ENCODE measurements at regions not wholly inside any gene's neighbourhood (a gene's known extent, or its start where the extent isn't known, plus 50 kb on each side); places are given as distances from the start of the nearest gene placed in this dataset.

GRCh38 chr10:88091490-88092061, 228.2 kb downstream of the PTEN start:
- H2AFZ ChIP-seq: no peak overlapping the region
- no peak for DNase-seq

GRCh38 chr10:88092265-88092664, 228.8 kb downstream of the PTEN start:
- Histone ChIP-seq H3F3A (ENCODE audit: insufficient read depth) (peaks cover 9% of the 10 kb centered on the region; the same call in 1 of the 2 replicates), H3K9me2 (ENCODE audit: insufficient read depth) (no peaks in the 10 kb centered on the region), H2AFZ (no peak overlapping the region), H3K27ac (no peak overlapping the region), H3K4me3 (no peak overlapping the region), H3K79me2 (ENCODE audit: insufficient read depth) (no peaks in the 10 kb centered on the region), H3K27me3 (replicated peaks; ENCODE audit: insufficient read depth) (no peaks in the 10 kb centered on the region), H3K4me2 (ENCODE audit: unreplicated experiment) (no peak overlapping the region), H3K36me3 (ENCODE audit: low read depth) (no peaks in the 10 kb centered on the region), H3K4me1 (ENCODE audit: insufficient read depth) (no peaks in the 10 kb centered on the region), H3K9me3 (ENCODE audit: low read depth) (no peaks in the 10 kb centered on the region), H3K9ac (no peak overlapping the region), H4K20me1 (ENCODE audit: insufficient read depth) (no peaks in the 10 kb centered on the region)
- in situ Hi-C loops (cut with MboI): no loop called here
- no peak for DNase-seq
- WGBS, 2 experiments (ENCODE audit: low coverage in 1 of 2, low lambda C conversion rate in 2 of 2, missing lambda C conversion rate in 2 of 2): 89 to 91% methylated on average over 4 of the region's 4 CpGs
- TF ChIP-seq EZH2phosphoT487 (IDR thresholded peaks at IDR 0.05; ENCODE audit: insufficient read depth, low read depth): no peak

More at GRCh38 chr10:88091490-88092061, 228.2 kb downstream of the PTEN start:
- in situ Hi-C loops (cut with MboI): no loop called here
- no peaks in the 10 kb centered on the region for H3K79me2 ChIP-seq (ENCODE audit: insufficient read depth)
- no peaks in the 10 kb centered on the region for H4K20me1 ChIP-seq (ENCODE audit: insufficient read depth)
- no peak overlapping the region for H3K4me3 ChIP-seq
- TF ChIP-seq EZH2phosphoT487 (IDR thresholded peaks at IDR 0.05; ENCODE audit: insufficient read depth, low read depth) (no peak), EZH2 (IDR thresholded peaks at IDR 0.05; ENCODE audit: insufficient read depth, poor library complexity, severe bottlenecking) (no peak)
- H3K9ac ChIP-seq: no peak overlapping the region
- H3K4me2 ChIP-seq (ENCODE audit: unreplicated experiment): no peak overlapping the region
- H3F3A ChIP-seq (ENCODE audit: insufficient read depth): peaks cover 9% of the 10 kb centered on the region; the same call in 1 of the 2 replicates
- H3K27ac ChIP-seq: no peak overlapping the region
- no peaks in the 10 kb centered on the region for H3K36me3 ChIP-seq (ENCODE audit: low read depth)
- H3K9me2 ChIP-seq (ENCODE audit: insufficient read depth): no peaks in the 10 kb centered on the region
- 88 to 91% methylated on average over 4 of the region's 4 CpGs for WGBS, 2 experiments (ENCODE audit: low coverage in 1 of 2, low lambda C conversion rate in 2 of 2, missing lambda C conversion rate in 2 of 2)
- H3K4me1 ChIP-seq (ENCODE audit: insufficient read depth): no peaks in the 10 kb centered on the region
- no peaks in the 10 kb centered on the region for H3K9me3 ChIP-seq (ENCODE audit: low read depth)
- no peaks in the 10 kb centered on the region for H3K27me3 ChIP-seq (replicated peaks; ENCODE audit: insufficient read depth)

- H2AFZ ChIP-seq: no peak overlapping the region
- TF ChIP-seq EZH2phosphoT487 (IDR thresholded peaks at IDR 0.05; ENCODE audit: insufficient read depth, low read depth) (no peak), EZH2 (IDR thresholded peaks at IDR 0.05; ENCODE audit: insufficient read depth, poor library complexity, severe bottlenecking) (no peak)
- H3K36me3 ChIP-seq (ENCODE audit: low read depth): no peaks in the 10 kb centered on the region
- H3K9ac ChIP-seq: no peak overlapping the region
- no peaks in the 10 kb centered on the region for H3K79me2 ChIP-seq (ENCODE audit: insufficient read depth)
- no peaks in the 10 kb centered on the region for H3K9me3 ChIP-seq (ENCODE audit: low read depth)
- no peak overlapping the region for H3K27ac ChIP-seq
- H3K4me1 ChIP-seq (ENCODE audit: insufficient read depth): no peaks in the 10 kb centered on the region
- no peaks in the 10 kb centered on the region for H3K27me3 ChIP-seq (replicated peaks; ENCODE audit: insufficient read depth)
- DNase-seq: no peak
- no peaks in the 10 kb centered on the region for H4K20me1 ChIP-seq (ENCODE audit: insufficient read depth)
- in situ Hi-C loops (cut with MboI): no loop called here
- H3K4me3 ChIP-seq: no peak overlapping the region
- H3F3A ChIP-seq (ENCODE audit: insufficient read depth): peaks cover 15% of the 10 kb centered on the region; the same call in 1 of the 2 replicates
- no peak overlapping the region for H3K4me2 ChIP-seq (ENCODE audit: unreplicated experiment)
- WGBS, 2 experiments (ENCODE audit: low coverage in 1 of 2, low lambda C conversion rate in 2 of 2, missing lambda C conversion rate in 2 of 2): 94 to 95% methylated on average over 5 of the region's 5 CpGs
- no peaks in the 10 kb centered on the region for H3K9me2 ChIP-seq (ENCODE audit: insufficient read depth)
Measured at GRCh38 chr10:88092973-88093372, 229.5 kb downstream of the PTEN start.

GRCh38 chr10:88094795-88095194, 231.4 kb downstream of the PTEN start:
- Histone ChIP-seq H4K20me1 (ENCODE audit: insufficient read depth) (no peaks in the 10 kb centered on the region), H3K36me3 (ENCODE audit: low read depth) (no peaks in the 10 kb centered on the region), H3K4me2 (ENCODE audit: unreplicated experiment) (no peak overlapping the region), H2AFZ (no peak overlapping the region), H3K9me2 (ENCODE audit: insufficient read depth) (no peaks in the 10 kb centered on the region), H3F3A (ENCODE audit: insufficient read depth) (peaks cover 15% of the 10 kb centered on the region; the same call in 1 of the 2 replicates), H3K4me1 (ENCODE audit: insufficient read depth) (no peaks in the 10 kb centered on the region), H3K9ac (no peak overlapping the region), H3K9me3 (ENCODE audit: low read depth) (no peaks in the 10 kb centered on the region), H3K79me2 (ENCODE audit: insufficient read depth) (no peaks in the 10 kb centered on the region), H3K27me3 (replicated peaks; ENCODE audit: insufficient read depth) (no peaks in the 10 kb centered on the region), H3K27ac (no peak overlapping the region), H3K4me3 (no peak overlapping the region)
- WGBS, 2 experiments (ENCODE audit: low coverage in 1 of 2, low lambda C conversion rate in 2 of 2, missing lambda C conversion rate in 2 of 2): 80 to 88% methylated on average over 1 of the region's 1 CpG
- in situ Hi-C loops (cut with MboI): no loop called here
- no peak for DNase-seq
- TF ChIP-seq EZH2 (IDR thresholded peaks at IDR 0.05; ENCODE audit: insufficient read depth, poor library complexity, severe bottlenecking): no peak
- TF ChIP-seq EZH2phosphoT487 (IDR thresholded peaks at IDR 0.05; ENCODE audit: insufficient read depth, low read depth): no peak
